ENCODE measurements at regions not wholly inside any gene's neighbourhood (a gene's known extent, or its start where the extent isn't known, plus 50 kb on each side); places are given as distances from the start of the nearest gene placed in this dataset.

DNA sequence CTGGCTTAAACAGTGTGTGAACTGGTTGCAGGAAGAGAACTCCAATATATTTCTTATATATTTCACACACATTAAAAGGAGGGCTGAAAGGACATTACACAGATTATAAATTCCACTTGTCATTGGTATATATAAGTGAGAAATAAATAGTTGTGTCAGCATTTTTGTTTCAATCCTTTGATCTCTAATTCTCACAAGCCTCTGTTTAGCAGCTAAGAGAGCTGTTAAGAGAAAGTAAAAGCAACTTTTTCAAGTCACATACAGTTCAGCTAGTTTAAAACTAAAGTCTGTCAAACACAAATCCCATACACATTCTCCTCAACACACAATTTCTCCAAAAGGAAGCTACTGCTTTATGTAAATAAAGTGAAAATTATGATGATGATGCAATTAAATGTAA, 70.5 kb upstream of the CCDC39 start:
- Histone ChIP-seq H2AFZ (no peak overlapping the region), H3K79me2 (no peaks in the 10 kb centered on the region), H3K36me3 (replicated peaks; ENCODE audit: insufficient read depth, low read depth) (no peaks in the 10 kb centered on the region), H3K27ac (no peak overlapping the region), H4K20me1 (ENCODE audit: insufficient read depth, poor library complexity, severe bottlenecking) (no peaks in the 10 kb centered on the region), H3K4me3 (no peak overlapping the region), H3K27me3 (no peaks in the 10 kb centered on the region), H3K9me2 (replicated peaks; ENCODE audit: insufficient read depth) (no peaks in the 10 kb centered on the region), H3K4me2 (no peak overlapping the region), H3K9me3 (ENCODE audit: low read depth) (no peaks in the 10 kb centered on the region), H3K4me1 (ENCODE audit: insufficient read depth) (no peaks in the 10 kb centered on the region)
- no peak for DNase-seq (ENCODE audit: low spot score)
- TF ChIP-seq CTCF (IDR thresholded peaks at IDR 0.05; ENCODE audit: poor library complexity) (no peak), EZH2 (IDR thresholded peaks at IDR 0.05; ENCODE audit: borderline replicate concordance) (no peak), EZH2phosphoT487 (IDR thresholded peaks at IDR 0.05; ENCODE audit: low read depth, severe bottlenecking, unreplicated experiment) (no peak)

DNA sequence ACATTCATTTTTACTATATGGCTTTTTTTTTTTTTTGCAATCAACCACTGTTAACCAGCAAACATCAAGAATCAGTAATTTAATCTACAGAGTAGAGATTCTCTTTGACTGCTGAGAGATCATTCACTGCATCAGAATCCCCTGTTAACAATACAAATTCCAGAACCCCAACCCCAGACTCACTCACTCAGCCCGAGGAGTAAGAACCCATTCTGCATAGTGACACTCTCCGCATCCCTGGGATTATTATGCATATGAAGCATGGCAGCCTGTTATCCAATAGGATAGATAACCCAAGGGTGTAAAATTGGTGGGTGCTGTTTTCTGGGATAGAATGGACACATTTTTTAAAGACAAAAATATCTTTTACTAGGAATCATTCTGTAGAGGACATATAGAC, 76.3 kb upstream of the CCDC39 start:
- no peak overlapping the region for H3K4me2 ChIP-seq
- 50% methylated on average over 2 of the region's 2 CpGs for WGBS (ENCODE audit: low lambda C conversion rate, missing lambda C conversion rate)
- no peaks in the 10 kb centered on the region for H4K20me1 ChIP-seq (ENCODE audit: insufficient read depth, poor library complexity, severe bottlenecking)
- H3K4me1 ChIP-seq (ENCODE audit: insufficient read depth): no peaks in the 10 kb centered on the region
- H3K9me2 ChIP-seq (replicated peaks; ENCODE audit: insufficient read depth): no peaks in the 10 kb centered on the region
- no peak for TF ChIP-seq EZH2 (IDR thresholded peaks at IDR 0.05; ENCODE audit: borderline replicate concordance)
- no peak for TF ChIP-seq CTCF (IDR thresholded peaks at IDR 0.05; ENCODE audit: poor library complexity)
- no peak for TF ChIP-seq EZH2phosphoT487 (IDR thresholded peaks at IDR 0.05; ENCODE audit: low read depth, severe bottlenecking, unreplicated experiment)
- H3K27me3 ChIP-seq: no peaks in the 10 kb centered on the region
- no peak overlapping the region for H3K4me3 ChIP-seq
- no peaks in the 10 kb centered on the region for H3K79me2 ChIP-seq
- H3K36me3 ChIP-seq (replicated peaks; ENCODE audit: insufficient read depth, low read depth): no peaks in the 10 kb centered on the region
- H3K27ac ChIP-seq: no peak overlapping the region
- H2AFZ ChIP-seq: no peak overlapping the region
- H3K9me3 ChIP-seq (ENCODE audit: low read depth): no peaks in the 10 kb centered on the region
- DNase-seq (ENCODE audit: low spot score): no peak

- no peak for TF ChIP-seq EZH2 (IDR thresholded peaks at IDR 0.05; ENCODE audit: borderline replicate concordance)
- no peak for TF ChIP-seq CTCF (IDR thresholded peaks at IDR 0.05; ENCODE audit: poor library complexity)
- TF ChIP-seq EZH2phosphoT487 (IDR thresholded peaks at IDR 0.05; ENCODE audit: low read depth, severe bottlenecking, unreplicated experiment): no peak
- H3K36me3 ChIP-seq (replicated peaks; ENCODE audit: insufficient read depth, low read depth): no peaks in the 10 kb centered on the region
- 66% methylated on average over 4 of the region's 4 CpGs for WGBS (ENCODE audit: low lambda C conversion rate, missing lambda C conversion rate)
- H3K79me2 ChIP-seq: no peaks in the 10 kb centered on the region
- no peaks in the 10 kb centered on the region for H4K20me1 ChIP-seq (ENCODE audit: insufficient read depth, poor library complexity, severe bottlenecking)
- no peak overlapping the region for H3K4me2 ChIP-seq
- DNase-seq (ENCODE audit: low spot score): no peak
- H3K4me1 ChIP-seq (ENCODE audit: insufficient read depth): no peaks in the 10 kb centered on the region
- no peak overlapping the region for H2AFZ ChIP-seq
- no peaks in the 10 kb centered on the region for H3K27me3 ChIP-seq
- H3K9me2 ChIP-seq (replicated peaks; ENCODE audit: insufficient read depth): no peaks in the 10 kb centered on the region
- H3K4me3 ChIP-seq: no peak overlapping the region
- H3K9me3 ChIP-seq (ENCODE audit: low read depth): no peaks in the 10 kb centered on the region
- no peak overlapping the region for H3K27ac ChIP-seq
These were observed 83.6 kb upstream of the CCDC39 start for GRCh38 chr3:180762866-180763265.

DNA sequence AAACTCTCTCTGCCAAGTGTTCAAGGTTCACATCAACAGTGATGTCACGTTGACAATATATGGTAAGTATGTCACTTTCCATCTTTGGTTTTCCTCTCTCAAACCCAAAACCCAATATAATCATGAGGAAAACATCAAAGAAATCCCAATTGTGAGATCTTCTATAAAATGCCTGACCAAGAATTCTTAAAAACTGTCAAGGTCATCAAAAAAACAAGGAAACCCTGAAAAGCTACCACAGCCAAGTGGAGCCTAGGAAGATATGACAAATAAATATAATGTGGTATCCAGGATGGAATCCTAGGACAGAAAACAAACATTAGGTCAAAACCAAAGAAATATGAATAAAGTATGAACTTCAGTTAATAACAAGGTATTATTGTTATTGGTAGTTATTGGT, 85.2 kb upstream of the CCDC39 start:
- TF ChIP-seq EZH2phosphoT487 (IDR thresholded peaks at IDR 0.05; ENCODE audit: low read depth, severe bottlenecking, unreplicated experiment) (no peak), EZH2 (IDR thresholded peaks at IDR 0.05; ENCODE audit: borderline replicate concordance) (no peak), CTCF (IDR thresholded peaks at IDR 0.05; ENCODE audit: poor library complexity) (no peak)
- Histone ChIP-seq H3K27me3 (no peaks in the 10 kb centered on the region), H3K9me2 (replicated peaks; ENCODE audit: insufficient read depth) (no peaks in the 10 kb centered on the region), H3K36me3 (replicated peaks; ENCODE audit: insufficient read depth, low read depth) (no peaks in the 10 kb centered on the region), H3K27ac (no peak overlapping the region), H3K4me1 (ENCODE audit: insufficient read depth) (no peaks in the 10 kb centered on the region), H2AFZ (no peak overlapping the region), H3K4me2 (no peak overlapping the region), H3K79me2 (no peaks in the 10 kb centered on the region), H4K20me1 (ENCODE audit: insufficient read depth, poor library complexity, severe bottlenecking) (no peaks in the 10 kb centered on the region), H3K4me3 (no peak overlapping the region), H3K9me3 (ENCODE audit: low read depth) (no peaks in the 10 kb centered on the region)
- DNase-seq (ENCODE audit: low spot score): no peak
- 85% methylated on average over 1 of the region's 1 CpG for WGBS (ENCODE audit: low lambda C conversion rate, missing lambda C conversion rate)
